ENCODE measurements at regions not wholly inside any gene's neighbourhood (a gene's known extent, or its start where the extent isn't known, plus 50 kb on each side); places are given as distances from the start of the nearest gene placed in this dataset.

DNA sequence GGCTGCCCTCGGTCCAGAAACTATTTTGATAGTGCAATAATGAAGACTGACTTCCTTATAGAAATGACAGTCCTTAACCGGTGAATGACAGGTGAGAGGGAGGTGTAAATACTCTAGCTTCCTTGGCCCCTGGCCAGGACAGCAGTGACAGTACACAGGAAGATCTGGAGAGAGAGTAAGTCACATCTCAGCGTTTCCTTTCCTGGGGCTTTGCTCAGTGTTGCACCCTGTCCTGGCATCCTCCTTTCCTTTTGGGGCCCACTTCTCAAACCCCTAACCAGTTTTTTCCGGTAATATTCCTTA, 336.9 kb downstream of the CD83 start:
- no peak overlapping the region for H3K27ac ChIP-seq (ENCODE audit: insufficient read length, low read depth, low read length)
- Mint-ChIP-seq H3K36me3 (ENCODE audit: insufficient read depth in 1 of 3, low read depth in 3 of 3) (no peaks in the 10 kb centered on the region; a peak in 2 of 7 replicates), H3K4me3 (no peak overlapping the region), H3K27ac (no peak overlapping the region), H3K4me1 (peaks cover 20 to 34% of the 10 kb centered on the region in 2 experiments), H3K27me3 (ENCODE audit: low read depth) (peaks cover 4% of the 10 kb centered on the region), H3K9me3 (no peaks in the 10 kb centered on the region)
- no peak overlapping the region for H4K5ac ChIP-seq (ENCODE audit: insufficient read length, low read depth, low read length)
- no peaks in the 10 kb centered on the region for H3K23me2 ChIP-seq (ENCODE audit: insufficient read length, low read depth, low read length, poor library complexity, severe bottlenecking)
- H2BK5ac ChIP-seq (ENCODE audit: insufficient read length, low read length) = no peak overlapping the region
- H3K4me2 ChIP-seq (ENCODE audit: insufficient read depth, insufficient read length, low read length) = no peak overlapping the region
- no peak overlapping the region for H2AFZ ChIP-seq (ENCODE audit: low read length)
- H3K18ac ChIP-seq (ENCODE audit: insufficient read length, low read depth, low read length) = no peak overlapping the region
- TF ChIP-seq, protein P1, sequence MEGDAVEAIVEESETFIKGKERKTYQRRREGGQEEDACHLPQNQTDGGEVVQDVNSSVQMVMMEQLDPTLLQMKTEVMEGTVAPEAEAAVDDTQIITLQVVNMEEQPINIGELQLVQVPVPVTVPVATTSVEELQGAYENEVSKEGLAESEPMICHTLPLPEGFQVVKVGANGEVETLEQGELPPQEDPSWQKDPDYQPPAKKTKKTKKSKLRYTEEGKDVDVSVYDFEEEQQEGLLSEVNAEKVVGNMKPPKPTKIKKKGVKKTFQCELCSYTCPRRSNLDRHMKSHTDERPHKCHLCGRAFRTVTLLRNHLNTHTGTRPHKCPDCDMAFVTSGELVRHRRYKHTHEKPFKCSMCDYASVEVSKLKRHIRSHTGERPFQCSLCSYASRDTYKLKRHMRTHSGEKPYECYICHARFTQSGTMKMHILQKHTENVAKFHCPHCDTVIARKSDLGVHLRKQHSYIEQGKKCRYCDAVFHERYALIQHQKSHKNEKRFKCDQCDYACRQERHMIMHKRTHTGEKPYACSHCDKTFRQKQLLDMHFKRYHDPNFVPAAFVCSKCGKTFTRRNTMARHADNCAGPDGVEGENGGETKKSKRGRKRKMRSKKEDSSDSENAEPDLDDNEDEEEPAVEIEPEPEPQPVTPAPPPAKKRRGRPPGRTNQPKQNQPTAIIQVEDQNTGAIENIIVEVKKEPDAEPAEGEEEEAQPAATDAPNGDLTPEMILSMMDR (conservative IDR thresholded peaks at IDR 0.05) = no peak
- WGBS (ENCODE audit: extremely low coverage, insufficient read length, low lambda C conversion rate) = no CpG with 5 or more reads among the region's 4 CpGs
- H3K4ac ChIP-seq (ENCODE audit: low read depth, low read length) = no peak overlapping the region
- no peaks in the 10 kb centered on the region for H3K79me1 ChIP-seq (ENCODE audit: insufficient read depth, low read depth, low read length, poor library complexity, severe bottlenecking)
- H3K27me3 ChIP-seq (ENCODE audit: insufficient read depth, low read length) = no peaks in the 10 kb centered on the region
- no peak overlapping the region for H2BK12ac ChIP-seq (ENCODE audit: insufficient read length, low read depth, low read length)
- no peak overlapping the region for H2BK20ac ChIP-seq (ENCODE audit: low read depth, low read length, poor library complexity, severe bottlenecking)
- peaks cover 3% of the 10 kb centered on the region; the same call in 1 of the 2 replicates for H3K4me1 ChIP-seq (ENCODE audit: insufficient read depth, low read length)
- H2AK5ac ChIP-seq (ENCODE audit: insufficient read length, low read length) = no peak overlapping the region
- DNase-seq = no peak
- no peaks in the 10 kb centered on the region for H3K9me3 ChIP-seq (ENCODE audit: control insufficient read depth, low read depth, low read length)
- no peak overlapping the region for H3T11ph ChIP-seq (ENCODE audit: low read length)
- no peak overlapping the region for H4K91ac ChIP-seq (ENCODE audit: insufficient read length, low read depth, low read length)
- H3K14ac ChIP-seq (ENCODE audit: insufficient read depth, low read length) = no peak overlapping the region
- H2BK120ac ChIP-seq (ENCODE audit: low read depth, low read length, poor library complexity, severe bottlenecking) = no peak overlapping the region
- H3K79me2 ChIP-seq (ENCODE audit: insufficient read depth, low read length) = no peaks in the 10 kb centered on the region
- H3K23ac ChIP-seq (ENCODE audit: insufficient read length, low read depth, low read length) = no peak overlapping the region
- H3K9ac ChIP-seq (ENCODE audit: extremely low read depth, insufficient read length, low read length) = no peak overlapping the region
- no peak overlapping the region for H4K8ac ChIP-seq (replicated peaks; ENCODE audit: insufficient read length, low read depth, low read length)
- H3K56ac ChIP-seq (ENCODE audit: insufficient read length, low read depth, low read length) = no peak overlapping the region
- H2BK15ac ChIP-seq (ENCODE audit: low read depth, low read length) = no peak overlapping the region
- no peaks in the 10 kb centered on the region for H4K20me1 ChIP-seq (ENCODE audit: control insufficient read depth, insufficient read depth, insufficient read length)
